Urothelium cell line (cell line): ENCODE measurements at regions not wholly inside any gene's neighbourhood (a gene's known extent, or its start where the extent isn't known, plus 50 kb on each side); places are given as distances from the start of the nearest gene placed in this dataset.
"Not testable (repeated sequence)": the region's sequence is repeated elsewhere in the genome, so short reads cannot be mapped to it uniquely, and the experiment has no call there.

Source experiments
- DNase-seq: peaks from one replicate; pipeline ENCODE4 v3.0.0; 2011; ENCODE audit warnings: low spot score, mixed read lengths
- FAIRE-seq: peaks from 2 replicates; lab custom pipeline; 2011; peaks lifted over from hg19 to GRCh38; lab: Jason Lieb, UNC

- DNase-seq, FAIRE-seq: not testable (repeated sequence)
These were observed 57.3 kb upstream of the HS3ST3A1 start for GRCh38 chr17:13659051-13659450.

GRCh38 chr17:13665872-13666635 is 64.3 kb upstream of the HS3ST3A1 start:
- no peak for DNase-seq
- FAIRE-seq: no peak

- no peak for FAIRE-seq
- no peak for DNase-seq
These were observed 69.6 kb upstream of the HS3ST3A1 start for GRCh38 chr17:13671341-13671740.

GRCh38 chr17:13671771-13672170 is 70.0 kb upstream of the HS3ST3A1 start:
- FAIRE-seq: no peak
- no peak for DNase-seq

DNA sequence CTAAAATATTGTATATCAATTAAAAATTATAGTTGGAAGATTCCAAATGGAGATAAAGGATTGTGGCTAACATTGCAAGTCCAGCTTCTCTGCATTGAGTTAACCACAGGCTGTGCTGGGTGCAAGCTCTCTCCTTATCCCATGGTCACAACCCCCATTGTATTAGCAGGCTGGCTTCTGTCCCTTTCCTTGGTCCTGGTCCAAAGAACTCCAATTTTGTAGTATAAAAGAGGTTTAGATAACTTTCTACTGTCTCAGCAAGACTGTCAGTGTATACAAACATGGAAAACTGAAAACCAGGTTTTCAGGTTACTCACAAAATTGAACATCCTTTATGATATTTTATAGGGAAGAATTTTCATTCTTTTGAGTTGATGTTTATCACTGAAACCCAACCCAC is 76.6 kb upstream of the HS3ST3A1 start:
- no peak for FAIRE-seq
- DNase-seq: no peak

DNA sequence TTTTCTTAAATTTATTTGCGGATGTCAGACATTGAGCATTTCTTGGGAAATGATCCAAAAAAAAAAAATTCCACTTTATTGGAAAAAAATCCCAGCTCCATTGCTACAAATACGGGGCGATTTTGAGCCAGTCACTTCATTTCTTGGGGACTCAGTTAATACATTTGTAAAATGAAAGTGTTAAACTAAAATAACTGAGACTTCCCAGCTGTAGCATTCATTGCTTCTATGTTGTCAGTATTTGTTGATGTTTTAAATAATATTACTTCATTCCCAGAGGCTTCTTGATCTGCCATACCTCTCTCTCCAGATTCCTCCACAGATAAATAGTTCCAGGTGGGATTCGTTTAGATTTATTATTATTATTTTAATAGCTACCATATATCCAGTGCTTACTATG is 77.1 kb upstream of the HS3ST3A1 start:
- no peak for DNase-seq
- FAIRE-seq: no peak

DNA sequence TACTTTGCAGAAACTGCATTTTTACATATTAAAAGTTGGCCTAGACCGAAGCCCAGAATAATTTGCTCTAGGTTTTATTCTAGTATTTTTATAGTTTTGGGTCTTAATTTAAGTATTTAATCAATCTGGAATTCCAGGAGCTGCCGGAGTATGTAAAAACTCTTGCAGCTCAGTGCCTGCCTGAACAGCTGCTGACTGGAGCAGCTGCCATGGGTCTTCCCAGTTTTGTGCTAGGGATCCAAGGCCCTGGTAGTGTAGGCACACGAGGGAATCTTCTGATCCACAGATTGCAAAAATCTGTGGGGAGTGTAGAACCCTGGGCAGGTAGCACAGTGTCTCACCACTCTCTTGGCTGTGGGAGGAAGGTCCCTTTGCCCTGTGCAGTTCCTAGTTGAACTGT is 87.0 kb upstream of the HS3ST3A1 start:
- FAIRE-seq: no peak
- no peak for DNase-seq

DNA sequence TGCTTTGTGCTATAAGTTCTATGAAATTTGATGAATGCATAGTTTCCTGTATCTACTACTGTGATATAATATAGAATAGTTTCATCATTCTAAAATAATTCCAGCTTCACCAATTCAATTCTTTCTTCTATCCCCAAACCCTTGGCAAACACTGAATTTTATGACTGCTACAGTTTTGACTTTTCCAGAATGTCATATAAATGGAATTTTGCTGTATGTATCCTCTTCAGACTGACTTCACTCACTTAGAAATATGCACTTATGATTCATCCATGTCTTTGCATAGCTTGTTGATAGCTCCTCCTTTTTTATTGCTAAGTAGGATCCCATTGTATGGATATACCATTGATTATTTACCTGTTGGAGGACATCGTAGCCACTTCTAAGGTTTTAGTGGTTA is 89.1 kb upstream of the HS3ST3A1 start:
- DNase-seq (no peak), FAIRE-seq (no peak)

DNA sequence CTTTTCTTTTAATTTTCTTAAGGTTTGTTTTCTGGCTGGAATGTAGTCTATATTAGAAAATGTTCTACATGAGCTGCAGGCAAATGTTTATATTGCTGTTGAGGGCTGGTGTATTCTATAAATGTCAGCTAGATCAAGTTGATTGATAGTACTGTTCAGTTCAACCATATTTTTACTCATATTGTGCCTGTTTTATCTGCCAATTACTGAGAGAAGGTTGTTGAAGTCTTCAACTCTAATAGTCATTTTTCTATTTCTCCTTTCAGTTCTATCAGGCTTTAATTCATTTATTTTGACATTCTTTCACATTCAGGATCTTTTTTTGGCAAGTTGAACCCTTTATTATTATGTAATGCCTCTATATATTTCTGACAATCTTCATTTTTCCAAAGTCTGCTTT is 93.2 kb upstream of the HS3ST3A1 start:
- FAIRE-seq (no peak), DNase-seq (no peak)

- FAIRE-seq (no peak), DNase-seq (no peak)
These were observed 97.1 kb upstream of the HS3ST3A1 start for GRCh38 chr17:13698832-13699231.

- FAIRE-seq (no peak), DNase-seq (no peak)
These were observed 97.5 kb upstream of the HS3ST3A1 start for GRCh38 chr17:13699261-13699660.

DNA sequence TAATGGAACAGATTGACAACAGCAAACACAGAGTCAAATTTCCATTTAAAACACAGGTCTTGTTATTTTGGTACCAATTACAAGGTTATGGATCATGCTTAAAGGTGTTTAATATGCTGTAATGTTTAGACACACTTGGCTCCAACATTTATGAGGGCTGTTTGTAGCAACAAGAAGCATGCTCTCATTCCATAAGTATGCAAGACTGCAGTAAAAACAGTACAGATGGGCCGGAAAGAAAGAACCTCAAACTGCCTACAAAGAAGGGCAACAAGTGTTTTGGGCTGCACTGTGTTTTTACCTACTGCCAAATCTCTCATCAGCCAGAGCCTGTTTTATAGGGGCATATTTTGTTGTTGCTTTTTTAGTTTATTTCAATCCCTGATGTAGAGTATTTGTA is 100.5 kb upstream of the HS3ST3A1 start:
- FAIRE-seq: no peak
- DNase-seq: no peak

DNA sequence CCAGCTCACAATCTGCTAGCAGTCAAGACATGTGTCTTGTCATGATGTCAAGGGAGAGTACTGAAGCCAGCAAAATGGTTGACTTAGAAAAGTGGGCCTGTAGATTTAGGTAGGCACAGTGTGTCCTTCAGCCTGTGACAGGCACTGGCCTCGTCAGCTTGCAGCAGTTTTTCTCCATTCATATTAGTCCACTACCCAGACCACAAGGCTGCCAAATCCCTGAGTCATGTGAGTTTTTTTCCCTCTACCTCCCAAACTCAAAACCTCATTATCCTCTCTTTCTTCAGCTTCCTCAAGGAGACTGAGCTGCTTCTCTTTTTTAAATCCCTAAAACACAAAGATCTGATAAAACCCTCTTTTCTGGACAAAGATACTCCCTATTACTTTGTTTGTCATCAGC is 102.6 kb upstream of the HS3ST3A1 start:
- peak; percentile 37 for DNase-seq
- no peak for FAIRE-seq

GRCh38 chr17:13705221-13705620 is 103.5 kb upstream of the HS3ST3A1 start:
- DNase-seq (no peak), FAIRE-seq (no peak)

DNA sequence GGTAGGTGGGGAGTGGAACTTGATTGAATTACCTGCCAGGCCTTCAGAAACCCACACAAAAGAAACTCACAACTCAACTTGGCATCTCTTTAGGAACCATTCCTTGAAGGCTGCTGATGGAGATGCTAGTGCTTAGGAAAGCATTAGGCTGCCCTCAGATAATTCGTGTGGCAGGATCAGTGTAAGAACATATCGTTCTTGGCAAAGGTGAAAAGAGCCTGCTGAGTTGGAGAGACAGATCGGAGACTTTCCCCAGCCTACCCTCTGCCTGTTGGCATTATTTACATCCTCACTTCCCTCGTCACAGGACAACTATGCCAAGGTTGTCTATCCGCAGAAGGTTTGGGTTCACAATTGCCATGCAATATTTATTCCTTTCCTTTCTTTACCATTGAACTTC is 120.0 kb upstream of the HS3ST3A1 start:
- no peak for FAIRE-seq
- DNase-seq: no peak

GRCh38 chr17:13725288-13725990 is 123.7 kb upstream of the HS3ST3A1 start:
- peak; percentile 25 for DNase-seq
- no peak for FAIRE-seq

- no peak for FAIRE-seq
- DNase-seq: no peak
These were observed 125.9 kb upstream of the HS3ST3A1 start for GRCh38 chr17:13727441-13728171.

DNA sequence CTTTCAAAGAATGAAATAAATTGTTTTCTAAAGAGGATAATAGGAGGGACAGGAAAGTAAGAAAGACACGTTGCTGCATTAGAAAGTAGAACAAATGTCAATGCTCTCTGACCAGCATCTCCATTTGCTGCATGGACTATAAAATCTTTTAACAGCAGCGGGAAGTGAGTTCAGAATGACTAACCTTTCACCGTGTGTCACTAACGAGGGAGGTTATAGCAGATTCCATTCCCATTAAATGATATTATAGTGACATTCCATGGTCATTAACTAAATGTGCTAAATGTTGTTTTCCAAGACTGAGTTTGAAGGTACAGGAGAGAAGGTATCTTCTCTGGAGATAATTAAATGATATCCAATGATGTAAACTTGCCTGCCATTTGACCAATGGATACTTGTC is 127.1 kb upstream of the HS3ST3A1 start:
- DNase-seq (no peak), FAIRE-seq (no peak)

DNA sequence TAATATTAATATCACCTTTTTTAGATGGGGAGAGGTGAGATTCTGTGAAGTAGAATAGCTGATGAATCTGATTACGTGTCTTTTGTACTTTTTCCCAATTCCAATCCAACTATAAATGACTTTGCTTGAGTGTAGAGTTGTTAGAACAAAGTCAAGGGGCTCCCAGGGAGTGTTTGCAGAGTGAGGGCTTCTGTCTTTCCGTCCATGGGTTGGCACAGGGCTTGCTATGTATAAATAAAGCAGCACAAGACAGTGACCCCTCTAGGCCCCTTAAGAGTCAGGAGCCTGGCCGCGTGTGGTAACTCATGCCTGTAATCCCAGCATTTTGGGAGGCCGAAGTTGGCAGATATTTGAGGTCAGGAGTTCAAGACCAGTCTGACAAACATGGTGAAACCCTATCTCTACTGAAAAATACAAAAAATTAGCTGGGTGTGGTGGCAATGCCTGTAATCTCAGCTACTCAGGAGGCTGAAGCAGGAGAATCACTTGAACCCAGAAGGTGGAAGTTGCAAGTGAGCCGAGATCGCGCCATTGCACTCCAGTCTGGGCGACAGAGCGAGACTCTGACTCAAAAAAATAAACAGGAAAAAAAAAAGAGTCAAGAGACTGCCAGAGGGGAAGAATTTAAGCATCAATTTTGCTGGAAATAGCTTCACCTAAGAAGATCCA is 127.9 kb upstream of the HS3ST3A1 start:
- DNase-seq: no peak
- FAIRE-seq: no peak

DNA sequence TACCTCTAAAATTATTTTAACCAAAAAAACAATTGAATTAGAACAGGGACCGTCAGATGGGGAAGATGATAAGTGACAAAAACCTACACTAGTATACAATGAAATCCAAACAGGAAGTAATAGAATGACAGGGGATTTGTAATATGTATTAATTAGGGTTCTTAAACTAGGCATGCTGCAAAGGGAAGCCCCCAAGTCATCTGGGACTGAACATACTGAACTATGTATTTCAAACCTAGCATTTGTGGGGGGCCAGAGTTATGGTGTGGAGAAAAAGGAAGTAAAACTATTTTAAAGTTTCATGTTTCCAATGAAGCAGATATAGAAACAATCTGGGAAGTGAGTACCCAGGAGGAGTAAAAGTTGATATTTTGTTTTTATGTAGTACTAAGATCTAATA is 133.2 kb upstream of the HS3ST3A1 start:
- FAIRE-seq (no peak), DNase-seq (no peak)

GRCh38 chr17:13735444-13735843 is 133.7 kb upstream of the HS3ST3A1 start:
- DNase-seq: peak; percentile 8
- no peak for FAIRE-seq
